ENCODE measurements at regions not wholly inside any gene's neighbourhood (a gene's known extent, or its start where the extent isn't known, plus 50 kb on each side); places are given as distances from the start of the nearest gene placed in this dataset.

GRCh38 chr10:62543571-62544355, 169.6 kb downstream of the ZNF365 start:
- TF ChIP-seq CTCF (IDR thresholded peaks at IDR 0.05 in 4 of 5, conservative IDR thresholded peaks at IDR 0.05 in 1 of 5) (no peak), POLR2A (IDR thresholded peaks at IDR 0.05) (no peak)
- no peaks in the 10 kb centered on the region for H3K27me3 ChIP-seq
- H3K4me1 ChIP-seq, result no peaks in the 10 kb centered on the region
- H3K27ac ChIP-seq, result no peak overlapping the region
- in situ Hi-C loops (cut with MboI; ENCODE audit: low sequenced_read_pairs in 4 of 4) (no loop called here), intact Hi-C loops (cut with DNase I; ENCODE audit: low total_unique reads) (no loop called here)
- no peak for DNase-seq
- no peak for ATAC-seq
- no peaks in the 10 kb centered on the region for H3K36me3 ChIP-seq
- no peak overlapping the region for H3K4me3 ChIP-seq
- H3K9me3 ChIP-seq, result no peaks in the 10 kb centered on the region

- Histone ChIP-seq H3K4me1 (no peaks in the 10 kb centered on the region), H3K9me3 (no peaks in the 10 kb centered on the region), H3K4me3 (no peak overlapping the region), H3K27ac (peak overlapping the region in 2 of 4 donors; percentile 9 to 24), H3K36me3 (no peaks in the 10 kb centered on the region), H3K27me3 (no peaks in the 10 kb centered on the region)
- no peak for TF ChIP-seq POLR2A (IDR thresholded peaks at IDR 0.05)
- TF ChIP-seq CTCF (IDR thresholded peaks at IDR 0.05 in 4 of 5, conservative IDR thresholded peaks at IDR 0.05 in 1 of 5), result no peak
- peak; percentile 73 to 83 for ATAC-seq
- in situ Hi-C loops (cut with MboI; ENCODE audit: low sequenced_read_pairs in 4 of 4), result no loop called here
- intact Hi-C loops (cut with DNase I; ENCODE audit: low total_unique reads), result no loop called here
- peak in 1 of 2 donors; percentile 41 for DNase-seq
Observed at GRCh38 chr10:62545160-62546066, 171.2 kb downstream of the ZNF365 start.

- DNase-seq (no peak), ATAC-seq (no peak)
- TF ChIP-seq CTCF (IDR thresholded peaks at IDR 0.05 in 4 of 5, conservative IDR thresholded peaks at IDR 0.05 in 1 of 5) (no peak), POLR2A (IDR thresholded peaks at IDR 0.05) (no peak)
- H3K9me3 ChIP-seq, result no peaks in the 10 kb centered on the region
- no peak overlapping the region for H3K4me3 ChIP-seq
- H3K4me1 ChIP-seq, result no peaks in the 10 kb centered on the region
- no peaks in the 10 kb centered on the region for H3K36me3 ChIP-seq
- intact Hi-C loops (cut with DNase I; ENCODE audit: low total_unique reads) (no loop called here), in situ Hi-C loops (cut with MboI; ENCODE audit: low sequenced_read_pairs in 4 of 4) (no loop called here)
- H3K27ac ChIP-seq, result no peak overlapping the region
- H3K27me3 ChIP-seq, result no peaks in the 10 kb centered on the region
Observed at GRCh38 chr10:62548686-62549085, 174.5 kb downstream of the ZNF365 start.

- no peaks in the 10 kb centered on the region for H3K27me3 ChIP-seq
- H3K27ac ChIP-seq, result no peak overlapping the region
- no peaks in the 10 kb centered on the region for H3K4me1 ChIP-seq
- no peaks in the 10 kb centered on the region for H3K9me3 ChIP-seq
- intact Hi-C loops (cut with DNase I; ENCODE audit: low total_unique reads) (no loop called here), in situ Hi-C loops (cut with MboI; ENCODE audit: low sequenced_read_pairs in 4 of 4) (no loop called here)
- no peak for DNase-seq
- no peak overlapping the region for H3K4me3 ChIP-seq
- ATAC-seq, result no peak
- H3K36me3 ChIP-seq, result no peaks in the 10 kb centered on the region
- TF ChIP-seq CTCF (IDR thresholded peaks at IDR 0.05 in 4 of 5, conservative IDR thresholded peaks at IDR 0.05 in 1 of 5) (no peak), POLR2A (IDR thresholded peaks at IDR 0.05) (no peak)
Observed at GRCh38 chr10:62550173-62550572, 176.0 kb downstream of the ZNF365 start.

Measured in gastrocnemius medialis (tissue), 4 donors.